ENCODE measurements at regions not wholly inside any gene's neighbourhood (a gene's known extent, or its start where the extent isn't known, plus 50 kb on each side); places are given as distances from the start of the nearest gene placed in this dataset.
A peak's percentile ranks its signal among the peaks of the same experiment; 100 is the strongest.
"Not testable (repeated sequence)": the region's sequence is repeated elsewhere in the genome, so short reads cannot be mapped to it uniquely, and the experiment has no call there.

GRCh38 chr16:26596033-26596432 is 470.7 kb upstream of the C16orf82 start:
- not testable (repeated sequence) for DNase-seq (ENCODE audit: low spot score)

- DNase-seq (ENCODE audit: low spot score) = peak; percentile 94
Measured at GRCh38 chr16:26598061-26598460, 468.7 kb upstream of the C16orf82 start.

GRCh38 chr16:26598998-26599784 is 467.5 kb upstream of the C16orf82 start:
- DNase-seq (ENCODE audit: low spot score) = no peak

- DNase-seq (ENCODE audit: low spot score) = peak; percentile 11
Measured at GRCh38 chr16:26599785-26600104, 467.0 kb upstream of the C16orf82 start.

GRCh38 chr16:26601335-26601734 is 465.4 kb upstream of the C16orf82 start:
- no peak for DNase-seq (ENCODE audit: low spot score)

- no peak for DNase-seq (ENCODE audit: low spot score)
Measured at GRCh38 chr16:26605626-26606271, 461.0 kb upstream of the C16orf82 start.

- DNase-seq (ENCODE audit: low spot score) = no peak
Measured at GRCh38 chr16:26606381-26607150, 460.2 kb upstream of the C16orf82 start.

GRCh38 chr16:26614237-26614841 is 452.4 kb upstream of the C16orf82 start:
- DNase-seq (ENCODE audit: low spot score) = no peak

- no peak for DNase-seq (ENCODE audit: low spot score)
Measured at GRCh38 chr16:26623442-26623841, 443.3 kb upstream of the C16orf82 start.

- DNase-seq (ENCODE audit: low spot score) = no peak
Measured at GRCh38 chr16:26627958-26628357, 438.8 kb upstream of the C16orf82 start.

- not testable (repeated sequence) for DNase-seq (ENCODE audit: low spot score)
Measured at GRCh38 chr16:26631365-26631764, 435.4 kb upstream of the C16orf82 start.

GRCh38 chr16:26642047-26642664 is 424.6 kb upstream of the C16orf82 start:
- DNase-seq (ENCODE audit: low spot score) = no peak

GRCh38 chr16:26643519-26643918 is 423.2 kb upstream of the C16orf82 start:
- no peak for DNase-seq (ENCODE audit: low spot score)

GRCh38 chr16:26644912-26645543 is 421.7 kb upstream of the C16orf82 start:
- peak; percentile 16 for DNase-seq (ENCODE audit: low spot score)

- peak; percentile 56 for DNase-seq (ENCODE audit: low spot score)
Measured at GRCh38 chr16:26645614-26646013, 421.1 kb upstream of the C16orf82 start.

- no peak for DNase-seq (ENCODE audit: low spot score)
Measured at GRCh38 chr16:26647870-26648269, 418.9 kb upstream of the C16orf82 start.

GRCh38 chr16:26648851-26649250 is 417.9 kb upstream of the C16orf82 start:
- no peak for DNase-seq (ENCODE audit: low spot score)

GRCh38 chr16:26649381-26650045 is 417.2 kb upstream of the C16orf82 start:
- DNase-seq (ENCODE audit: low spot score) = no peak

- DNase-seq (ENCODE audit: low spot score) = no peak
Measured at GRCh38 chr16:26651464-26651863, 415.3 kb upstream of the C16orf82 start.

- DNase-seq (ENCODE audit: low spot score) = no peak
Measured at GRCh38 chr16:26651884-26652283, 414.8 kb upstream of the C16orf82 start.

- DNase-seq (ENCODE audit: low spot score) = no peak
Measured at GRCh38 chr16:26658486-26658885, 408.2 kb upstream of the C16orf82 start.
